ENCODE measurements at regions not wholly inside any gene's neighbourhood (a gene's known extent, or its start where the extent isn't known, plus 50 kb on each side); places are given as distances from the start of the nearest gene placed in this dataset.

- DNase-seq (ENCODE audit: low spot score) = no peak
Observed at GRCh38 chr2:126406267-126406666, 249.7 kb upstream of the GYPC start.

GRCh38 chr2:126408671-126409070, 247.3 kb upstream of the GYPC start:
- DNase-seq (ENCODE audit: low spot score) = no peak

GRCh38 chr2:126409850-126410249, 246.1 kb upstream of the GYPC start:
- DNase-seq (ENCODE audit: low spot score) = no peak

- no peak for DNase-seq (ENCODE audit: low spot score)
Observed at GRCh38 chr2:126413079-126413478, 242.9 kb upstream of the GYPC start.

- no peak for DNase-seq (ENCODE audit: low spot score)
Observed at GRCh38 chr2:126419403-126419802, 236.6 kb upstream of the GYPC start.

GRCh38 chr2:126425943-126426342, 230.0 kb upstream of the GYPC start:
- no peak for DNase-seq (ENCODE audit: low spot score)

GRCh38 chr2:126429103-126429502, 226.9 kb upstream of the GYPC start:
- DNase-seq (ENCODE audit: low spot score) = no peak

GRCh38 chr2:126431136-126431535, 224.8 kb upstream of the GYPC start:
- no peak for DNase-seq (ENCODE audit: low spot score)

GRCh38 chr2:126436411-126436810, 219.5 kb upstream of the GYPC start:
- no peak for DNase-seq (ENCODE audit: low spot score)

- no peak for DNase-seq (ENCODE audit: low spot score)
Observed at GRCh38 chr2:126437016-126437415, 218.9 kb upstream of the GYPC start.

- DNase-seq (ENCODE audit: low spot score) = no peak
Observed at GRCh38 chr2:126444512-126444911, 211.4 kb upstream of the GYPC start.

GRCh38 chr2:126446106-126446695, 209.8 kb upstream of the GYPC start:
- DNase-seq (ENCODE audit: low spot score) = no peak

- DNase-seq (ENCODE audit: low spot score) = no peak
Observed at GRCh38 chr2:126448611-126449010, 207.3 kb upstream of the GYPC start.

- no peak for DNase-seq (ENCODE audit: low spot score)
Observed at GRCh38 chr2:126449677-126450076, 206.3 kb upstream of the GYPC start.

GRCh38 chr2:126463892-126464674, 191.9 kb upstream of the GYPC start:
- DNase-seq (ENCODE audit: low spot score) = no peak

- no peak for DNase-seq (ENCODE audit: low spot score)
Observed at GRCh38 chr2:126467367-126468054, 188.4 kb upstream of the GYPC start.

- DNase-seq (ENCODE audit: low spot score) = no peak
Observed at GRCh38 chr2:126475031-126475430, 180.9 kb upstream of the GYPC start.

- no peak for DNase-seq (ENCODE audit: low spot score)
Observed at GRCh38 chr2:126476691-126477090, 179.3 kb upstream of the GYPC start.

GRCh38 chr2:126480033-126480432, 175.9 kb upstream of the GYPC start:
- DNase-seq (ENCODE audit: low spot score) = no peak

GRCh38 chr2:126482582-126483464, 173.1 kb upstream of the GYPC start:
- no peak for DNase-seq (ENCODE audit: low spot score)

GRCh38 chr2:126494593-126494992, 161.4 kb upstream of the GYPC start:
- no peak for DNase-seq (ENCODE audit: low spot score)

- no peak for DNase-seq (ENCODE audit: low spot score)
Observed at GRCh38 chr2:126495189-126495588, 160.8 kb upstream of the GYPC start.
